ENCODE measurements at regions not wholly inside any gene's neighbourhood (a gene's known extent, or its start where the extent isn't known, plus 50 kb on each side); places are given as distances from the start of the nearest gene placed in this dataset.
A peak's percentile ranks its signal among the peaks of the same experiment; 100 is the strongest.
"Not testable (repeated sequence)": the region's sequence is repeated elsewhere in the genome, so short reads cannot be mapped to it uniquely, and the experiment has no call there.

GRCh38 chr7:124655990-124656389, 109.6 kb downstream of the GPR37 start:
- no peaks in the 10 kb centered on the region for H3K4me1 Mint-ChIP-seq (ENCODE audit: low read depth)
- H3K36me3 Mint-ChIP-seq (ENCODE audit: low read depth) = no peaks in the 10 kb centered on the region
- no peaks in the 10 kb centered on the region for H3K9me3 Mint-ChIP-seq
- no peaks in the 10 kb centered on the region for H3K27me3 Mint-ChIP-seq (ENCODE audit: low read depth)
- no peak overlapping the region for H3K4me3 Mint-ChIP-seq
- H3K27ac Mint-ChIP-seq = no peak overlapping the region

- Mint-ChIP-seq H3K27me3 (ENCODE audit: low read depth) (no peaks in the 10 kb centered on the region), H3K4me3 (no peak overlapping the region), H3K9me3 (no peaks in the 10 kb centered on the region), H3K4me1 (ENCODE audit: low read depth) (peaks cover 4% of the 10 kb centered on the region), H3K27ac (no peak overlapping the region), H3K36me3 (ENCODE audit: low read depth) (no peaks in the 10 kb centered on the region)
Observed at GRCh38 chr7:124652237-124652636, 113.4 kb downstream of the GPR37 start.

GRCh38 chr7:124651136-124651535, 114.5 kb downstream of the GPR37 start:
- no peaks in the 10 kb centered on the region for H3K9me3 Mint-ChIP-seq
- no peak overlapping the region for H3K27ac Mint-ChIP-seq

GRCh38 chr7:124649397-124650014, 116.1 kb downstream of the GPR37 start:
- peak overlapping the region; percentile 59 for H3K4me3 Mint-ChIP-seq
- H3K27me3 Mint-ChIP-seq (ENCODE audit: low read depth) = no peaks in the 10 kb centered on the region
- H3K27ac Mint-ChIP-seq = no peak overlapping the region

More at GRCh38 chr7:124651136-124651535, 114.5 kb downstream of the GPR37 start:
- H3K27me3 Mint-ChIP-seq (ENCODE audit: low read depth) = no peaks in the 10 kb centered on the region
- H3K36me3 Mint-ChIP-seq (ENCODE audit: low read depth) = no peaks in the 10 kb centered on the region
- H3K4me3 Mint-ChIP-seq = no peak overlapping the region
- H3K4me1 Mint-ChIP-seq (ENCODE audit: low read depth) = peaks cover 4% of the 10 kb centered on the region

GRCh38 chr7:124647630-124648306, 117.8 kb downstream of the GPR37 start:
- no peak overlapping the region for H3K27ac Mint-ChIP-seq
- H3K9me3 Mint-ChIP-seq = no peaks in the 10 kb centered on the region
- no peak overlapping the region for H3K4me3 Mint-ChIP-seq
- H3K36me3 Mint-ChIP-seq (ENCODE audit: low read depth) = no peaks in the 10 kb centered on the region
- no peaks in the 10 kb centered on the region for H3K27me3 Mint-ChIP-seq (ENCODE audit: low read depth)
- H3K4me1 Mint-ChIP-seq (ENCODE audit: low read depth) = peaks cover 4% of the 10 kb centered on the region

More at GRCh38 chr7:124649397-124650014, 116.1 kb downstream of the GPR37 start:
- no peaks in the 10 kb centered on the region for H3K9me3 Mint-ChIP-seq
- H3K36me3 Mint-ChIP-seq (ENCODE audit: low read depth) = no peaks in the 10 kb centered on the region
- H3K4me1 Mint-ChIP-seq (ENCODE audit: low read depth) = peaks cover 4% of the 10 kb centered on the region

GRCh38 chr7:124645704-124646103, 119.9 kb downstream of the GPR37 start:
- Mint-ChIP-seq H3K27me3 (ENCODE audit: low read depth) (no peaks in the 10 kb centered on the region), H3K27ac (no peak overlapping the region), H3K36me3 (ENCODE audit: low read depth) (no peaks in the 10 kb centered on the region), H3K4me3 (no peak overlapping the region), H3K9me3 (no peaks in the 10 kb centered on the region), H3K4me1 (ENCODE audit: low read depth) (peaks cover 4% of the 10 kb centered on the region)

GRCh38 chr7:124643311-124643811, 122.2 kb downstream of the GPR37 start:
- Mint-ChIP-seq H3K27ac (no peak overlapping the region), H3K9me3 (no peaks in the 10 kb centered on the region), H3K27me3 (ENCODE audit: low read depth) (no peaks in the 10 kb centered on the region), H3K4me3 (no peak overlapping the region), H3K36me3 (ENCODE audit: low read depth) (no peaks in the 10 kb centered on the region), H3K4me1 (ENCODE audit: low read depth) (no peaks in the 10 kb centered on the region)

- H3K27me3 Mint-ChIP-seq (ENCODE audit: low read depth) = no peaks in the 10 kb centered on the region
- H3K36me3 Mint-ChIP-seq (ENCODE audit: low read depth) = no peaks in the 10 kb centered on the region
- H3K9me3 Mint-ChIP-seq = no peaks in the 10 kb centered on the region
- H3K4me1 Mint-ChIP-seq (ENCODE audit: low read depth) = no peaks in the 10 kb centered on the region
- H3K4me3 Mint-ChIP-seq = no peak overlapping the region
- H3K27ac Mint-ChIP-seq = no peak overlapping the region
Observed at GRCh38 chr7:124635416-124635815, 130.2 kb downstream of the GPR37 start.

- H3K9me3 Mint-ChIP-seq = no peaks in the 10 kb centered on the region
- no peak overlapping the region for H3K27ac Mint-ChIP-seq
- H3K27me3 Mint-ChIP-seq (ENCODE audit: low read depth) = no peaks in the 10 kb centered on the region
Observed at GRCh38 chr7:124633740-124634139, 131.9 kb downstream of the GPR37 start.

GRCh38 chr7:124630395-124630794, 135.2 kb downstream of the GPR37 start:
- Mint-ChIP-seq H3K9me3 (no peaks in the 10 kb centered on the region), H3K27me3 (ENCODE audit: low read depth) (no peaks in the 10 kb centered on the region), H3K27ac (no peak overlapping the region), H3K36me3 (ENCODE audit: low read depth) (no peaks in the 10 kb centered on the region), H3K4me1 (ENCODE audit: low read depth) (no peaks in the 10 kb centered on the region), H3K4me3 (no peak overlapping the region)

More at GRCh38 chr7:124633740-124634139, 131.9 kb downstream of the GPR37 start:
- Mint-ChIP-seq H3K4me3 (no peak overlapping the region), H3K36me3 (ENCODE audit: low read depth) (no peaks in the 10 kb centered on the region), H3K4me1 (ENCODE audit: low read depth) (no peaks in the 10 kb centered on the region)

GRCh38 chr7:124618871-124619270, 146.7 kb downstream of the GPR37 start:
- Mint-ChIP-seq H3K4me1 (ENCODE audit: low read depth) (no peaks in the 10 kb centered on the region), H3K9me3 (peaks cover 17% of the 10 kb centered on the region), H3K27ac (no peak overlapping the region), H3K27me3 (ENCODE audit: low read depth) (no peaks in the 10 kb centered on the region), H3K36me3 (ENCODE audit: low read depth) (no peaks in the 10 kb centered on the region), H3K4me3 (no peak overlapping the region)

- H3K9me3 Mint-ChIP-seq = peaks cover 14% of the 10 kb centered on the region
- H3K4me3 Mint-ChIP-seq; H3K36me3 Mint-ChIP-seq (ENCODE audit: low read depth); H3K27ac Mint-ChIP-seq; H3K4me1 Mint-ChIP-seq (ENCODE audit: low read depth); H3K27me3 Mint-ChIP-seq (ENCODE audit: low read depth): not testable (repeated sequence)
Observed at GRCh38 chr7:124618051-124618450, 147.5 kb downstream of the GPR37 start.

GRCh38 chr7:124603066-124603465, 162.5 kb downstream of the GPR37 start:
- Mint-ChIP-seq H3K36me3 (ENCODE audit: low read depth) (no peaks in the 10 kb centered on the region), H3K27me3 (ENCODE audit: low read depth) (no peaks in the 10 kb centered on the region), H3K4me1 (ENCODE audit: low read depth) (no peaks in the 10 kb centered on the region), H3K4me3 (no peak overlapping the region), H3K27ac (no peak overlapping the region), H3K9me3 (no peaks in the 10 kb centered on the region)

- Mint-ChIP-seq H3K4me3 (no peak overlapping the region), H3K9me3 (no peaks in the 10 kb centered on the region), H3K27ac (no peak overlapping the region), H3K27me3 (ENCODE audit: low read depth) (no peaks in the 10 kb centered on the region), H3K4me1 (ENCODE audit: low read depth) (no peaks in the 10 kb centered on the region), H3K36me3 (ENCODE audit: low read depth) (no peaks in the 10 kb centered on the region)
Observed at GRCh38 chr7:124597509-124597908, 168.1 kb downstream of the GPR37 start.

- H3K9me3 Mint-ChIP-seq = no peaks in the 10 kb centered on the region
- H3K27ac Mint-ChIP-seq = no peak overlapping the region
- H3K4me3 Mint-ChIP-seq = no peak overlapping the region
- H3K4me1 Mint-ChIP-seq (ENCODE audit: low read depth) = no peaks in the 10 kb centered on the region
- no peaks in the 10 kb centered on the region for H3K27me3 Mint-ChIP-seq (ENCODE audit: low read depth)
- no peaks in the 10 kb centered on the region for H3K36me3 Mint-ChIP-seq (ENCODE audit: low read depth)
Observed at GRCh38 chr7:124596881-124597280, 168.7 kb downstream of the GPR37 start.
